ENCODE measurements at regions not wholly inside any gene's neighbourhood (a gene's known extent, or its start where the extent isn't known, plus 50 kb on each side); places are given as distances from the start of the nearest gene placed in this dataset.

DNA sequence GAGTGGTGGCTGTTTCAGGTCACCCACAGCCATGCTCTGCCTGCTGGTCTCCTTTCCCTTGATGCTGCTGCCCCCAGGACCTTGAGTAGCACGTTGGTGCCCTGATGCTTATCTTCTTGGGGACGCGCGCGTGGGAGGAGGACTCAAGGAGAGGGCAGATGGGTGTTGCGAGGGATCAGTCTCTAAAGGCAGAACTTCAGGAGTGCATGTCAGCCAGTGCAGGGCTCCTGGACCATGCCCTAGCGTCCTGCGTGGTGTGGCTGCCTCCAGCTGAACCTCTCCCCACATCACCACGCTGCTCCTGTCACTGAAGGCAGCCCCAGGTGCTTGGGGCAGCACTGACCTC is 62.5 kb upstream of the GLI2 start:
- no peak for DNase-seq (ENCODE audit: low spot score in 2 of 2)
- intact Hi-C loops (cut with DNase I; ENCODE audit: low total_unique reads), result loop anchor here (10.0 kb wide), 1 partner anchor 148 kb away; no protein-coding TSS in a partner anchor
- WGBS, 2 donors, result 91 to 93% methylated on average over 9 of the region's 9 CpGs
- no peak for TF ChIP-seq POLR2A (IDR thresholded peaks at IDR 0.05)
- TF ChIP-seq, protein P1, sequence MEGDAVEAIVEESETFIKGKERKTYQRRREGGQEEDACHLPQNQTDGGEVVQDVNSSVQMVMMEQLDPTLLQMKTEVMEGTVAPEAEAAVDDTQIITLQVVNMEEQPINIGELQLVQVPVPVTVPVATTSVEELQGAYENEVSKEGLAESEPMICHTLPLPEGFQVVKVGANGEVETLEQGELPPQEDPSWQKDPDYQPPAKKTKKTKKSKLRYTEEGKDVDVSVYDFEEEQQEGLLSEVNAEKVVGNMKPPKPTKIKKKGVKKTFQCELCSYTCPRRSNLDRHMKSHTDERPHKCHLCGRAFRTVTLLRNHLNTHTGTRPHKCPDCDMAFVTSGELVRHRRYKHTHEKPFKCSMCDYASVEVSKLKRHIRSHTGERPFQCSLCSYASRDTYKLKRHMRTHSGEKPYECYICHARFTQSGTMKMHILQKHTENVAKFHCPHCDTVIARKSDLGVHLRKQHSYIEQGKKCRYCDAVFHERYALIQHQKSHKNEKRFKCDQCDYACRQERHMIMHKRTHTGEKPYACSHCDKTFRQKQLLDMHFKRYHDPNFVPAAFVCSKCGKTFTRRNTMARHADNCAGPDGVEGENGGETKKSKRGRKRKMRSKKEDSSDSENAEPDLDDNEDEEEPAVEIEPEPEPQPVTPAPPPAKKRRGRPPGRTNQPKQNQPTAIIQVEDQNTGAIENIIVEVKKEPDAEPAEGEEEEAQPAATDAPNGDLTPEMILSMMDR (IDR thresholded peaks at IDR 0.05), result no peak
- no peak overlapping the region for H3K4me3 ChIP-seq (ENCODE audit: low read depth, poor library complexity, severe bottlenecking)

DNA sequence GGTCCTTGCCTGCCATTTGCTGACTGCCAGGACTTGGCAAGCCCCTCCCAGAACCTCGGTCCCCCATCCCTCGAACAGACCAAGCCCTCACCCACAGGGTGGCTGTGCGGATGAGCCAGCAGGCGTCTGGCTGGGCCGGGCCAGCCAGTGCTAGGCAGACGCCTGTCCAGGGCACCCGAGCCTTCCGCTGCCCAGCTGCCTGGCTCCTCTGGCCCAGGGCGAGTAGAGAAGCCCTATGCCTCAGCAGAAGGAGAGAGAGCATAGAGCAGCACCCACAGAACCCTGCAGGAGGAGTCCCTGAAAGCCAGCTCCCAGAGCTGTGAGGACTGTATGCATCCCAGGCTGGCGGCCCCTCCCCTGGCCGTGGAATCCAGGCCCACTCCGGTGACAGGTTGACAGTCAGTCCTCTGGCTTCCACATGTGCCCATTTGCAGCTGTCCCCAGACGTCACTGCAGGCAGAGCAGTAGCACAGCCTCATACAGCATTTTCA is 62.1 kb upstream of the GLI2 start:
- no peak for TF ChIP-seq POLR2A (IDR thresholded peaks at IDR 0.05)
- TF ChIP-seq, protein P1 (IDR thresholded peaks at IDR 0.05), result no peak
- H3K4me3 ChIP-seq (ENCODE audit: low read depth, poor library complexity, severe bottlenecking), result no peak overlapping the region
- WGBS, 2 donors, result 85 to 96% methylated on average over 2 to 8 of the region's 13 CpGs
- no peak for DNase-seq (ENCODE audit: low spot score in 2 of 2)
- intact Hi-C loops (cut with DNase I; ENCODE audit: low total_unique reads), result loop anchor here (10.0 kb wide), 1 partner anchor 149 kb away; no protein-coding TSS in a partner anchor

GRCh38 chr2:120674246-120675170 is 61.2 kb upstream of the GLI2 start:
- TF ChIP-seq, protein P1 (IDR thresholded peaks at IDR 0.05), result no peak
- TF ChIP-seq POLR2A (IDR thresholded peaks at IDR 0.05), result no peak
- no peak overlapping the region for H3K4me3 ChIP-seq (ENCODE audit: low read depth, poor library complexity, severe bottlenecking)
- 89 to 92% methylated on average over 19 to 21 of the region's 21 CpGs for WGBS, 2 donors
- DNase-seq (ENCODE audit: low spot score in 2 of 2), result no peak
- intact Hi-C loops (cut with DNase I; ENCODE audit: low total_unique reads), result loop anchor here (10.0 kb wide), 1 partner anchor 150 kb away; no protein-coding TSS in a partner anchor

- no peak overlapping the region for H3K4me3 ChIP-seq (ENCODE audit: low read depth, poor library complexity, severe bottlenecking)
- WGBS, 2 donors, result 40 to 44% methylated on average over 24 to 26 of the region's 26 CpGs
- intact Hi-C loops (cut with DNase I; ENCODE audit: low total_unique reads), result loop anchor here (10.0 kb wide), 1 partner anchor 151 kb away; no protein-coding TSS in a partner anchor
- TF ChIP-seq, protein P1 (IDR thresholded peaks at IDR 0.05), result peak in 1 of 3 donors; percentile 65
- TF ChIP-seq POLR2A (IDR thresholded peaks at IDR 0.05), result no peak
- DNase-seq (ENCODE audit: low spot score in 2 of 2), result peak; percentile 56 to 93
Observed at GRCh38 chr2:120675460-120676130, 60.1 kb upstream of the GLI2 start.

GRCh38 chr2:120677221-120677620 is 58.4 kb upstream of the GLI2 start:
- TF ChIP-seq, protein P1 (IDR thresholded peaks at IDR 0.05), result no peak
- no peak for TF ChIP-seq POLR2A (IDR thresholded peaks at IDR 0.05)
- 90 to 91% methylated on average over 10 of the region's 10 CpGs for WGBS, 2 donors
- H3K4me3 ChIP-seq (ENCODE audit: low read depth, poor library complexity, severe bottlenecking), result no peak overlapping the region
- DNase-seq (ENCODE audit: low spot score in 2 of 2), result no peak
- intact Hi-C loops (cut with DNase I; ENCODE audit: low total_unique reads), result loop anchor here (10.0 kb wide), 1 partner anchor 152 kb away; no protein-coding TSS in a partner anchor
